RWPE2 (cell line): ENCODE measurements at regions not wholly inside any gene's neighbourhood (a gene's known extent, or its start where the extent isn't known, plus 50 kb on each side); places are given as distances from the start of the nearest gene placed in this dataset.

ENCODE experiments used
- ATAC-seq: fragments of 200-7000 bp; cut with Tn5 transposase; 3 replicates; pipeline ENCODE4 v1.9.1; 2021; ENCODE audit warnings: low read depth
- DNase-seq: peaks from one replicate; pipeline ENCODE4 v3.0.0-alpha.2; 2020; ENCODE audit warnings: low spot score
- H3K27ac ChIP-seq: fragments of 450-650 bp; 2 replicates; pipeline ENCODE4 v1.5.1; 2017; ENCODE audit warnings: mild to moderate bottlenecking; ENCODE audit not compliant: poor library complexity, severe bottlenecking
- H3K27me3 ChIP-seq: fragments of 250-450 bp; sonication (Bioruptor Pico); 2 replicates; pipeline ENCODE4 v1.5.1; 2021; ENCODE audit warnings: mild to moderate bottlenecking, moderate library complexity; ENCODE audit not compliant: insufficient read depth, poor library complexity, severe bottlenecking
- H3K36me3 ChIP-seq: fragments of 250-450 bp; sonication (Bioruptor Pico); 2 replicates; pipeline ENCODE4 v1.5.1; 2020; ENCODE audit warnings: low read depth, mild to moderate bottlenecking, moderate library complexity
- H3K4me1 ChIP-seq: fragments of 250-450 bp; sonication (Bioruptor Pico); 2 replicates; pipeline ENCODE4 v1.5.1; 2021; ENCODE audit warnings: mild to moderate bottlenecking, moderate library complexity; ENCODE audit not compliant: insufficient read depth, poor library complexity, severe bottlenecking
- H3K4me3 ChIP-seq: fragments of 250-450 bp; sonication (Bioruptor Pico); 2 replicates; pipeline ENCODE4 v1.5.1; 2021; ENCODE audit warnings: mild to moderate bottlenecking, moderate library complexity; ENCODE audit not compliant: severe bottlenecking
- H3K9me3 ChIP-seq: fragments of 250-450 bp; sonication (Bioruptor Pico); 2 replicates; pipeline ENCODE4 v1.5.1; 2021; ENCODE audit warnings: mild to moderate bottlenecking, moderate library complexity; ENCODE audit not compliant: severe bottlenecking
- TF ChIP-seq, protein P1 (sequence below): fragments of 450-650 bp; IDR thresholded peaks from one replicate; pipeline ENCODE4 v1.5.1; 2017; ENCODE audit warnings: mild to moderate bottlenecking, moderate library complexity; ENCODE audit not compliant: poor library complexity, severe bottlenecking

DNA sequence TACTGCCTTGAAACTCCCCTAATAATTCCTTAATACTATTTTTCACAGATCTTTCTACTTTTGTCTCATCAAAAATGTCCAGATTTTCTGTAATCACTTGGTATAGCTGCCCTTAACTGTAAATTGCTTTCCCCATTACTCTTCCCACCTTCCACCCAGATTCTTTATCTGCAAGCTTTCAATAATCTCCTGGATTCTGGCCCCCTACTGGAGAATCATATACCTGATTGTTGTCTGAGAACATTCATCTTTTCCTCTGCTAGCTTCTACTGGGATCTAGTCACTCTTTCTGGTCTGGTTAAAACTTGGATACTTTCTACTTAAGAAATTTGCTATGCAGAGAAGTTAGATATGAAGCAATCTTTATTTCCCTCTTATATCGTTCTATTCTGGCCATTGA is 552.6 kb downstream of the PCDH19 start:
- no peak for DNase-seq
- no peaks in the 10 kb centered on the region for H3K27me3 ChIP-seq
- H3K36me3 ChIP-seq = no peaks in the 10 kb centered on the region
- H3K27ac ChIP-seq = no peak overlapping the region
- ATAC-seq = no peak
- no peak overlapping the region for H3K4me3 ChIP-seq
- TF ChIP-seq, protein P1, sequence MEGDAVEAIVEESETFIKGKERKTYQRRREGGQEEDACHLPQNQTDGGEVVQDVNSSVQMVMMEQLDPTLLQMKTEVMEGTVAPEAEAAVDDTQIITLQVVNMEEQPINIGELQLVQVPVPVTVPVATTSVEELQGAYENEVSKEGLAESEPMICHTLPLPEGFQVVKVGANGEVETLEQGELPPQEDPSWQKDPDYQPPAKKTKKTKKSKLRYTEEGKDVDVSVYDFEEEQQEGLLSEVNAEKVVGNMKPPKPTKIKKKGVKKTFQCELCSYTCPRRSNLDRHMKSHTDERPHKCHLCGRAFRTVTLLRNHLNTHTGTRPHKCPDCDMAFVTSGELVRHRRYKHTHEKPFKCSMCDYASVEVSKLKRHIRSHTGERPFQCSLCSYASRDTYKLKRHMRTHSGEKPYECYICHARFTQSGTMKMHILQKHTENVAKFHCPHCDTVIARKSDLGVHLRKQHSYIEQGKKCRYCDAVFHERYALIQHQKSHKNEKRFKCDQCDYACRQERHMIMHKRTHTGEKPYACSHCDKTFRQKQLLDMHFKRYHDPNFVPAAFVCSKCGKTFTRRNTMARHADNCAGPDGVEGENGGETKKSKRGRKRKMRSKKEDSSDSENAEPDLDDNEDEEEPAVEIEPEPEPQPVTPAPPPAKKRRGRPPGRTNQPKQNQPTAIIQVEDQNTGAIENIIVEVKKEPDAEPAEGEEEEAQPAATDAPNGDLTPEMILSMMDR = peak; percentile 27
- no peaks in the 10 kb centered on the region for H3K9me3 ChIP-seq
- no peaks in the 10 kb centered on the region for H3K4me1 ChIP-seq

GRCh38 chrX:99833821-99834220 is 576.3 kb downstream of the PCDH19 start:
- Histone ChIP-seq H3K36me3 (no peaks in the 10 kb centered on the region), H3K27ac (no peak overlapping the region), H3K4me3 (no peak overlapping the region), H3K9me3 (no peaks in the 10 kb centered on the region), H3K4me1 (no peaks in the 10 kb centered on the region), H3K27me3 (no peaks in the 10 kb centered on the region)
- DNase-seq (no peak), ATAC-seq (no peak)
- TF ChIP-seq, protein P1 = no peak

GRCh38 chrX:99820197-99820596 is 589.9 kb downstream of the PCDH19 start:
- Histone ChIP-seq H3K27me3 (no peaks in the 10 kb centered on the region), H3K4me3 (no peak overlapping the region), H3K36me3 (no peaks in the 10 kb centered on the region), H3K4me1 (no peaks in the 10 kb centered on the region), H3K27ac (no peak overlapping the region), H3K9me3 (no peaks in the 10 kb centered on the region)
- no peak for DNase-seq
- TF ChIP-seq, protein P1 = no peak
- ATAC-seq = no peak

- ATAC-seq = no peak
- no peak overlapping the region for H3K27ac ChIP-seq
- H3K4me3 ChIP-seq = no peak overlapping the region
These were observed 610.1 kb downstream of the PCDH19 start for GRCh38 chrX:99800016-99800415.

GRCh38 chrX:99798936-99799335 is 611.1 kb downstream of the PCDH19 start:
- H3K36me3 ChIP-seq = no peaks in the 10 kb centered on the region
- TF ChIP-seq, protein P1 = no peak
- no peak overlapping the region for H3K4me3 ChIP-seq
- H3K27ac ChIP-seq = no peak overlapping the region
- ATAC-seq = no peak
- H3K9me3 ChIP-seq = no peaks in the 10 kb centered on the region
- no peaks in the 10 kb centered on the region for H3K4me1 ChIP-seq
- no peaks in the 10 kb centered on the region for H3K27me3 ChIP-seq
- DNase-seq = no peak

More at GRCh38 chrX:99800016-99800415, 610.1 kb downstream of the PCDH19 start:
- H3K27me3 ChIP-seq = no peaks in the 10 kb centered on the region
- no peak for DNase-seq
- H3K4me1 ChIP-seq = no peaks in the 10 kb centered on the region
- no peaks in the 10 kb centered on the region for H3K36me3 ChIP-seq
- H3K9me3 ChIP-seq = no peaks in the 10 kb centered on the region
- TF ChIP-seq, protein P1 = no peak
